Cardiac fibroblast (primary cell): ENCODE measurements at regions not wholly inside any gene's neighbourhood (a gene's known extent, or its start where the extent isn't known, plus 50 kb on each side); places are given as distances from the start of the nearest gene placed in this dataset.
"Not testable (repeated sequence)": the region's sequence is repeated elsewhere in the genome, so short reads cannot be mapped to it uniquely, and the experiment has no call there.

Experiments used
- DNase-seq, 2 donors: peaks; one replicate each; pipeline versions ENCODE4 v3.0.0 to v3.0.0-alpha.2; 2010; ENCODE audit warnings: low read depth in 2 of 2
- H3K4me3 ChIP-seq, 2 donors: replicated peaks in 1 of 2; 1 replicate in 1 of 2; 2 replicates in 1 of 2; pipeline ENCODE4 v1.5.1; 2011; ENCODE audit warnings: low read depth in 2 of 2, low read length in 2 of 2, mild to moderate bottlenecking in 2 of 2, moderate library complexity in 1 of 2
- CTCF ChIP-seq: IDR thresholded peaks from one replicate; pipeline ENCODE4 v1.5.1; 2011; ENCODE audit warnings: low read depth, mild to moderate bottlenecking, low read length, inconsistent platforms

- no peak for TF ChIP-seq CTCF
- no peak overlapping the region for H3K4me3 ChIP-seq
- DNase-seq, result no peak
Observed at GRCh38 chr22:49514211-49514610, 313.5 kb downstream of the BRD1 start.

DNA sequence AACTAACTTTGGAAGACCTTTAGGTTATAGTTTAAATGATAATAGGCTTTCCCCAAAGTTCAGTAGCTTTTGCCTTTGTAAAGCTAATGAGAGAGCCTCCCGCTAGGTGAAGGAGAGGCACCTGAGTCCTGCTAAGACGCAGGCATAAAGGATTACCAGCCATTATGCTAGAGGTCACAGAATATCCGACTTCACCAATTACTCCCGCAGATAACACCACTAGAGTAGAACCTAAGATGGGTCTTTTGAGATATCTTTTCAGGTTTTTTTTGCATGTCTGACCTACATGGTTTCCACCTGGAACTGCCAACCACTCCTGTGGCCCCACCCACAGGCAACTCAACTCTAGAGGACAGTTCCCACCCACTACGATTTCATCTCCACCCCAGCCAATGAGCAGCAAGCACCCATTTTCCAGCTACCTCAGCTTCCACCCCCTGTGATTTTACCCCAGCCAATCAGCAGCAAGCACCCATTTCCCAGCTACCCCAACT is 314.3 kb downstream of the BRD1 start:
- no peak for TF ChIP-seq CTCF
- DNase-seq, result no peak
- no peak overlapping the region for H3K4me3 ChIP-seq

DNA sequence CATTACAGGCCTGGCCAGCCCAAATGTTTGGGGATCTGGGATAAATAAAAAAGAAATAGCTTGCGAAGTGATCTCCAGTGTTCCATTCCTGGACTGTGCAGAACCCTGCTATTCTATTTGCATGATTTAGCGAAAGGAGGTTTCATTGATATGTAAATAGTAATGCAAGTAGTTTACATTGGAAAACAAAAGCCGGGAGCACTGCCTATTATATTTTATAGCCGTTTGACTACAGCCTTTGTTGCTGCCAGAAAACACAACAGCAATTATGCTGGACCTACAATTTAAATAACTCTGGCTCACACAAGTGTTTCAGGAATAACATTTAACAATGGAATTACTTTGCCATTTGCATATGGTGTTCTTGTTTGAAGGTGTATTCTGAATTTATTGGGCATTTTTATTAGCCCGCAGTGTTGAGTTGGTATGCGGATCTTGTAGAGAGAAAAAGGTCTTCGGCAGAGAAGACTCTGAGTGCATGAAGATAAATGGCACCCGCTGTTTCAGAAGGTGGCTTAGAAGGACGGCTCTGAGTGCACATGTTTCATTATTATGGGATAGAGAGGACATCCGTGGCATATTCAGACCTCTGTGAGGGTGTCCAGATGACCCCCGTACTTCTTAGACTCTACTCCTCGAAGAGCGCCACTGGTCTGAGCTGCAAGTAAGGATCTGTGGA is 315.0 kb downstream of the BRD1 start:
- TF ChIP-seq CTCF, result no peak
- no peak overlapping the region for H3K4me3 ChIP-seq

GRCh38 chr22:49511393-49512189 is 316.1 kb downstream of the BRD1 start:
- H3K4me3 ChIP-seq, DNase-seq: not testable (repeated sequence)

More for the DNA sequence above, 315.0 kb downstream of the BRD1 start:
- DNase-seq, result no peak

DNA sequence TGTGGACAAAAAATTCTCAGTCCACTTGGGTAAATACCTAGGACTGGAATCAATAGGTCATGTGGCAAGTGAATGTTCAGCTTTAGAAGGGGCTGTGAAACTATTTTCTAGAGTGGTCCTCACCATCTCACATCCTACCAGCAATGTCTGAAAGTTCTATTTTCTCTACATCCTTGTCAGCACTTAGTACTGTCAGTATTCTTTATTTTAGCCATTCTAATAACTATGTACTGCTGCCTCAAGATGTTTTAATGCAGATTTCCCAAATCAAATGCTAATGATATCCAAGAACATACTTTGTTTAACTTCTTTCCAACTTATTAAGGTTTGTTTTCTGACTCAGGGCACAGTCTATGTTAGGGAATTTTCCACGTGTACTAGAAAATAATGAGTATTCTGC is 317.0 kb downstream of the BRD1 start:
- no peak for TF ChIP-seq CTCF
- no peak for DNase-seq
- H3K4me3 ChIP-seq, result no peak overlapping the region

GRCh38 chr22:49509016-49509415 is 318.7 kb downstream of the BRD1 start:
- H3K4me3 ChIP-seq, result no peak overlapping the region
- no peak for TF ChIP-seq CTCF
- DNase-seq, result no peak

DNA sequence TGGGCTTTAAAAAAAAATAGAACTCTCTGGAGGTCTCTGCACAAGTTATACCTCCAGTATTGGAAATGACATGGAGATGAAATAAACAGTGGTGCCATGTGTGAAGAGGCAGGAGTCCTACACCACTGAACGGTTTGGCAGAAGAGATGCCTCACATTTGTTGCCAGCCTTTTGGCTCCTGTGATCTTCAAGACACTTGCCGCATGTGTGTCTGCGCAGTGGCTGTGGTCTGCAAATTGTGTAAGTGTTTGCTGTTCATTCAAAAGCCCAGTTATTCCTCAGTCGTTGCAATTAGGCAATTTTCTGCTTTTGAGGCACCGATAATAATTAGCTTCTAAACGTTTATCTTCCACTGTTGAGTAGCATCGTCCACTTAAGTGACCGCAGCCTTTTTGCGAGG is 319.1 kb downstream of the BRD1 start:
- no peak overlapping the region for H3K4me3 ChIP-seq
- TF ChIP-seq CTCF, result no peak
- no peak for DNase-seq
